ENCODE measurements at regions not wholly inside any gene's neighbourhood (a gene's known extent, or its start where the extent isn't known, plus 50 kb on each side); places are given as distances from the start of the nearest gene placed in this dataset.
"Not testable (repeated sequence)": the region's sequence is repeated elsewhere in the genome, so short reads cannot be mapped to it uniquely, and the experiment has no call there.

DNA sequence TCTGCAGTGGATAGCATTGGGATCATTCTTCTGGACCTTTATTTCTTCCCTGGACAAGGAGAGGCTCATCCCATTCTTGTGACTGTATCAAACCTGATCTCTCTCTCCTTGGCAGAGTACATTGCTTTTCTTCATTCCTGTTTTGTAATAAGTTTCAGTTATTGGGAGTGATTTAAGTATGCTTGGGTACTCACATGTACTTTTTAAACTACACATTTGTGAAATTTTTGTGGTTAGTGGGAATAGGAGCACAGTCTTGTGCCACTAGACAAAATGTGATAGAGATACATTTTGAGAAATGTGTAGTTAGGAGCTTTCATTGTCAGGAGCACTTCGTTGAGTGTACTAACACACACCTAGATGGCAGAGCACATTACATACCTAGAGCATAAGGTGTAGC is 262.6 kb downstream of the C3orf38 start:
- DNase-seq, result no peak

DNA sequence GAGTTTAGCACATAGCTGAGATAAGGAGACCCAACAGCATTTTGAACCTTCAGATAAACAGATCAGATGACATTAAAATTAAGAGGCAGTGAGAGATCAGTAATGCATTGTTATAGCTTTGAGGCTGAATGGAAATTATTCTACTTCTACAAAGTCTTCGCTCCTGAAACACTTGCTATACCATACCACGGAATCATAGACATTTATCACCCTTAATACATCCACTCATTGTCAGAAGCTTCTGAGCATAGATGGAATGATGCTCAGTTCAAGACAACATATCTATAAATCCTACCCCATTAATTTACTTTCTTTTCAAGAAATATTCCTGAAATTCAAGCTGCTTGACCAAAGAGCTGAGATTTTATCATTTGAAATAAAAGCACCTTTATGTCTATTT is 266.7 kb downstream of the C3orf38 start:
- no peak for DNase-seq

DNA sequence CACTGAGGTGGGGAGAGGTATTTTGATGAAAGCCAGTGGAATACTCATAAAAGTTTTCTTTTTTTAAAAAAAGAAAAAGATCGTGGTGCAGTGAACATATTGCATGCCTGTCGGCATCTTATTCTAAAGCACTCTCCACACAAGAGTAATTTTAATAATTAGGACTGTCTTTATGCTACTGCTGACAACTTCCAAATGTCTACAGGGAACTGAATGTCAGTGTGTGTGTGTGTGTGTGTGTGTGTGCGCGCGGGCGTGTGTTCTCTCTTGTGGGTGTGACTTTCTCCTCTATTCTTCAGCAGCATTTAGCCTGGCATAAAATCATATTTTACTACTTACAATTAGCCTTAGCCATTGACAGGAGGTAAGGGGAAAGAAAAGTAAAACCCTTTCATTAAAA is 268.5 kb downstream of the C3orf38 start:
- no peak for DNase-seq

- DNase-seq, result no peak
Observed at GRCh38 chr3:88433568-88433967, 283.8 kb downstream of the C3orf38 start.

DNA sequence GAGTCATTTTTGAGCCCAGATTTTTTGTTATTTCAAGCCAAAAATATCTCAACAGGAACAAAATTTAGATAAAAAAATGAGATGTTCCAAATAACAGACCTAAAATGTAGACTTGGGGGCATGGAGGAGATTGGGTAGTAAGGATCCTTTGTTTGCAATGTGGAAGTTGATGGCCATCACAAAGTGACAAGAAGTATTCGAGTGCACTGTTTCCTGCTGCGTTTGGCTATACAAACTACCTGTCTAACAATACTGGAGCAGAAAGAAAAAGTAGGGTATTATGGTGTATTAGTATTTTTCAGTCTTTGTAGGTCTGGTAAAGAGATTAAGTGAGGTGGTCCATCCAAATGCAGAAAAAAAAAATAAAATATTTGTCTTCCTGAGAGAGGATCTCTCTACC is 284.2 kb downstream of the C3orf38 start:
- DNase-seq, result no peak

- no peak for DNase-seq
Observed at GRCh38 chr3:88440701-88441100, 290.9 kb downstream of the C3orf38 start.

- no peak for DNase-seq
Observed at GRCh38 chr3:88443066-88443465, 293.3 kb downstream of the C3orf38 start.

DNA sequence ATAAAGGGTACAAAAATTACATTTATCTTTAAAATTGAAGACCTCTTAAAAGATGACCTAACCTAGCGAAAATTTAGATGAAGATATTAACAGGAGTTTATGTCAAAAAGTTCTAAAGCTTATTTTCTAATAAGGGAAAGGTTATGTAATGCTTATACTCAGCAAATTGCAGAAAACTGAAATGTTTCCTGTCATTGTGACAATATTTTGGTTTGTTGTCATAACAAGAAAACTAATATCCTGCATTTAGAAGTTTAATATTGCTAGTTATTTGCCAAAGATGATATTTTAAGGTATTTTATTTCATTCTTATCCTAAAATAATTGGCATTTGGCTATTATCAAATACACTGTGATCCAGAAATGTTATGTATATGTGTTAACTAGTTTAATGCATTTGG is 294.5 kb downstream of the C3orf38 start:
- no peak for DNase-seq

DNA sequence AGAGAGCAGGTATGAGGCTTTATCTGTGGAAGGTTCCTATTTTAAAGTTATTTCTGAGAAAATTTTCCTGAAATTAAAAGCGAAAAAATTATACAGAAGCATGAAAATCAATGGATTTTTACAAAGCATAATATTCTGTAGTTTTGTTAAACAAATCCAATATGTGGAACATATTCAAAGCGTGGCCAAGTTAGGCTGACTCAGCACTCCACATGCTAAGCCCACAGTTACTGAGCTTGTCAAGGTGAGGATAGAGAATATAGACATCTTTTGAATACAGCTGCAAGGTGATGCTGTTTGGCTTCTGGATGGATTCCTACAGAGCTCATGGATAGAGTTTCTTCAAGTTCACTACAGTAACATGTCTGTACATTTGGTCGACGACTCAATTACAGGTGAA is 302.5 kb downstream of the C3orf38 start:
- DNase-seq, result no peak

GRCh38 chr3:88460369-88460768 is 310.6 kb downstream of the C3orf38 start:
- DNase-seq, result no peak

GRCh38 chr3:88462230-88462629 is 312.5 kb downstream of the C3orf38 start:
- DNase-seq, result no peak

DNA sequence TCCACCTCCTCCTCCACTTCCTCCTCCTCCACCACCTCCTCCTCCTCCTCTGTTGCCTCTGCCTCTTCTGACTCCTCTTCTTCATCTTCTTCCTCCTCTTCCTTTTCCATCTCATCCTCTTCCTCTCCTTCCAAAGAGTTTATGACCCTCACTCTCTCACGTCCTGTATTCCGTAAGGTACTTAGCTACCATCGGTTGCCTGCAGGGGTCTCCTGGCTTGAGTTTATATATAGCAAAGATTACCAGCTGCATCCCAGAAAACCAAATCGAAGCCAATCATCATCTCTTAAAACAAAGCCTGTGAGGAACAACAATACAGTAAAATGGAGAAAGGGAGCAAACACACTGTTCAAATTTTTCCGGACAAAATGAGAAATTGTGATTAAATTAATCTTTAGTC is 317.4 kb downstream of the C3orf38 start:
- no peak for DNase-seq

DNA sequence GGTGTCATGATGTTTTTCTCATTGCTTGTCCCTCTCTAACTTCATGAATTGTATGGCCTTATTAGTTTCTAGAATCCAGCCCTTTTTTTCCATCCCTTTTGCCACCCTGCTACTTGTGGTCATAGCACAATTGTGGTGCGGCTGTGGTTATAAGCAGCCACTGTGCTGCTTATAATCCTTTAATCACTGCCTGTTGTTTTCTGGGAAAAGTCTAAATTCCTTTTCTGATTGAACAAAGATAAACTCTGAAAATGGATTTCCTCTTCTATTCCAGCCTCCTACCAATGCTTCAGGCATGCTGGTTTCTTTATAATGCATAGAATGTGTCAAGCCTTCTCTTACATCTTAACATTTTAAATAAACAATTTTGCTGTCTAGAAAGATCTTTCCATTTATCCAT is 319.5 kb downstream of the C3orf38 start:
- no peak for DNase-seq

GRCh38 chr3:88478460-88478859 is 328.7 kb downstream of the C3orf38 start:
- DNase-seq, result no peak

DNA sequence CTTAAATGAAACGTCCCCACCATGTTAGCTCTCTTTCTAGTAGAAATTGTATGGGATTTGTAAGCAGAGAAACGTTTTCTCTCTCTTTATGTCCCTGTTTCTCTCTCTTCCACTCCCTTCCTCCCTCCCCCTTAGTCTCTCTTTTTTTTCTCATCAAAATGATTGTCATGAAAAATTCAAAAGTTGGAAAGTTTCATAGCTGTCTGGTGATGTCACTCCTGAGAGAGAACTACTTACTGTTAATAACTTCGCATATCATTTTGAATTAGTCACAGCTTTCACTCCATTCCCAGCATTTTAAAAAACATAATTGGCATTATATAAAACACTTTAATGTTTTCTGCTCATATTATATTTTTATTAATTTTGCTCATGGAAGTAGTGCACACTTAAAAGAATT is 331.1 kb downstream of the C3orf38 start:
- no peak for DNase-seq

DNA sequence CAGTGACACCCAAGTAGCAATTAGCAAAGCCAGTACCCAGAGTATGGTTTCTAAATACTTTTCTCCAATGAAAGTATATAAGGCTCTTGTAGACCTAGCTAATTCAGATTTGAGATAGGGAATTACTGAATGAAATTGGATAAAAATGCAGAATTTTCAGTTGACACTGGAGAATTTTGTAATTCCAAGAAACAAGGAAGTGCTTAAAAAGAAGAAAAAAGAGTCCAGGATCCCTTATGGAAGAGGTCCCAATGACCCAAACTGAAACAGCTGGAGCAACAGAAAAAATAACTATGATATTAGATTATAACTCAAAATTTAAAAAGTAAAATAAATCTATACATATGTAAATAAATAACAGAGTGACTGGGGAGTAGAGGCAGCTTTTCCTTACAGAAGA is 335.2 kb downstream of the C3orf38 start:
- DNase-seq, result no peak

DNA sequence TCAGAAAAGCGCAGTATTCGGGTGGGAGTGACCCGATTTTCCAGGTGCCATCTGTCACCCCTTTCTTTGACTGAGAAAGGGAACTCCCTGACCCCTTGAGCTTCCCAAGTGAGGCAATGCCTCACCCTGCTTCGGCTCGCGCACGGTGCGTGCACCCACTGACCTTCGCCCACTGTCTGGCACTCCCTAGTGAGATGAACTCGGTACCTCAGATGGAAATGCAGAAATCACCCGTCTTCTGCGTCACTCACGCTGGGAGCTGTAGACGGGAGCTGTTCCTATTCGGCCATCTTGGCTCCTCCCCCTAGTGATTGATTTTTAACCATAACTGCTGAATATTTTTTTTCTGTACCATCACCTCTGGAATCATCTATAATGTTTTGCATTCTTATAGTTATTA is 359.1 kb downstream of the C3orf38 start:
- DNase-seq, result not testable (repeated sequence)

DNA sequence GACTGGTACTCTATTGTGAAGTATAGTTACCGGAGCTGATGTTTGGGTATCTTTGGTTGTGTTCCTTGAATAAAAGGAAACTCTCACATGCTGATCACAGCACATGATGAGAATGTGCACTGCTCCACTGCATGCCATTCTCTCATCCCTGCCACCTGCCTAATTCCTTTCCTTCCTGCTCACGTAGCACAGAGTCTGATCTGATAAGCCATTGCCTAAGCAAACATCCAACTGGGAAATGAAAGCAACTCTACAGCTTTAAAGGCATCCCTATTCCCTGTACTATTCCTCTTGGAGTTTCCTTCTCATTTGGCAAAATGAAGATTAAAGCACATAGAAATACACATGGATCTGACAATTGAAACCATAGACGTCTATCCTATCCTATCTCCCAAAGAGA is 359.8 kb downstream of the C3orf38 start:
- no peak for DNase-seq

DNA sequence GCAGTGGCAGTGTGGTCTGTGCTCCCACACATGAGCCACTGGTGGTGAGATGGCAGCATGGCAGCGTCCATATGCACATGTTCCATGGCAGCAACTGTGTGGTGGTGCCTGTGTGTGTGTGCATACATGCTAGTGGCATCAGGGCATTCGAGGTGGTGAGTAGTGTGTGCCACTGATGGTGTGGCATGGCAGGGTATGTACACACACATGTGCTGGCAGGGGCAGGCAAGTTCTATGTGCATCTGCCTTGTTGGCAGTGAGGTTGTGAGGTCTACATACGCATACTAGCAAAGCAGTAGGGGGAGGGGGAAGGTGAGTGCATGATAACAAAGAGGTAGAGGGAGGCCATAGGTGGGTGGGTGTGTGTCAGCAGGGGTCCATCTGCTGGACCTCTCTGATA is 378.7 kb downstream of the C3orf38 start:
- no peak for DNase-seq

DNA sequence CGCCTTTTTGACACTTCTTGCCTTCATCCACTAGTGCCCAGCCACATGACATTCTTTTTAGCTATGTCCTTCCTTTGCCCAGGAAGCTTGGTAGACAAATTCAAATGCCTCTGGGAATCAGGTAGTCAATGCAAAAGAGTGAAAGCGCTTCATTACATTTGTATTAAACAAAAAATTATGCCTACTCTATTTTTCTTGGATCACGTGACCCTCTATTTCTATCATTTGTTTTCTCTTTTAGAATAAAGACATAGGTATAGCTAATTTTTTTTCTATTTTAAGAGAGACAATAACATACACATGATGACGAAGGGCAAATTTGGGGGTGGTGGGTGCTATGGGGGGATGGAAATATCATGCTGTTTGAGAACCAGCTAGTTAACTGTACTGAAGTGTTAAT is 384.8 kb downstream of the C3orf38 start:
- no peak for DNase-seq

GRCh38 chr3:88535563-88535962 is 385.8 kb downstream of the C3orf38 start:
- DNase-seq, result no peak

- DNase-seq, result no peak
Observed at GRCh38 chr3:88542916-88543315, 393.2 kb downstream of the C3orf38 start.

DNA sequence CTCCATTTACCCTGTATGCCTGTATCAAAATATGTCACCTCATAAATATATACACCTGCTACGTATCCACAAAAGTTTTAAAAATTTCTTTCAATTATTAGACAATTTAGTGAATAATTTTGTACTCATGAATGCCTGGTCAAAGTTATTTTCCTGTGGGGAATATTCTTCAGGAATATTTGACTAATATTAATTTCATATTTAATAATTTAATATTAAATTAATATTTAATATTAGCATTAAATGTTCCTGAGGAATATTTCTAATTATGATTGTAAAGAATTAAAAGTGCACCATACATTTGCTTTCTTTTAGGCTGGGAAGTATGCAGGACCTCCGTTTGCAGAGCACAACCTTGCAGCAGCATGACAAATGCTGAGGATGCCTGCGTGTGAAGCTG is 422.7 kb downstream of the C3orf38 start:
- DNase-seq, result no peak

- DNase-seq, result no peak
Observed at GRCh38 chr3:88573472-88573871, 423.7 kb downstream of the C3orf38 start.

- no peak for DNase-seq
Observed at GRCh38 chr3:88574146-88574545, 424.4 kb downstream of the C3orf38 start.

DNA sequence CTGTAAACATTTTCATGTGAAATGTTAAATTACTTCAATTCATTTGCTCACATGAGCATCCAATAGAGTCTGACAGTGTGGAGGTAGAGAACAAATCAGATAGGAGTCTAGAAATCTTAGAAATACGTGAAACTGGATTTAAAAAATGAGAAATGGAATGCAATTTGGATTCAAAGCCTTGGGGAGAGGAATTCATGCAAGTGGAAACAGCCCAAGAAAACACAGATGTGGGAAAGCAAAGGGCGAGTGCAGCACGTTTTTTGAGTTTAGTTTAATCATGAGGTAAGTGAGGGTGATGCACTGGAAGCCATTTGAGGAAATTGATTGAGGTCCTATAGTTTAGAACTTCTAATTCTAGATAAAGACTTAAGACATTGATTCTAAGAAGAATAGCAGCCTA is 434.7 kb downstream of the C3orf38 start:
- DNase-seq, result no peak

Data from stimulated activated CD4-positive, alpha-beta T cell treated with anti-CD3 and anti-CD28 coated beads, Interleukin-4, amount 100 ng/mL, for 24 hours (primary cell).